HG02642 (cell line): ENCODE measurements at regions not wholly inside any gene's neighbourhood (a gene's known extent, or its start where the extent isn't known, plus 50 kb on each side); places are given as distances from the start of the nearest gene placed in this dataset.
"Not testable (repeated sequence)": the region's sequence is repeated elsewhere in the genome, so short reads cannot be mapped to it uniquely, and the experiment has no call there.

Source experiments
- ATAC-seq: cut with Tn5 transposase; IDR thresholded peaks from one replicate; pipeline ENCODE4 v1.9.1; 2021; ENCODE audit warnings: mild to moderate bottlenecking; ENCODE audit not compliant: unreplicated experiment, poor library complexity

- no peak for ATAC-seq
These were observed 1361.8 kb upstream of the ALCAM start for GRCh38 chr3:104004956-104005355.

- ATAC-seq: no peak
These were observed 1360.9 kb upstream of the ALCAM start for GRCh38 chr3:104005815-104006214.

- ATAC-seq: no peak
These were observed 1348.2 kb upstream of the ALCAM start for GRCh38 chr3:104018541-104018940.

- ATAC-seq: no peak
These were observed 1335.1 kb upstream of the ALCAM start for GRCh38 chr3:104031598-104031997.

- no peak for ATAC-seq
These were observed 1334.4 kb upstream of the ALCAM start for GRCh38 chr3:104032283-104032682.

- no peak for ATAC-seq
These were observed 1325.8 kb upstream of the ALCAM start for GRCh38 chr3:104040896-104041295.

GRCh38 chr3:104043001-104043543, 1323.6 kb upstream of the ALCAM start:
- not testable (repeated sequence) for ATAC-seq

- ATAC-seq: no peak
These were observed 1322.7 kb upstream of the ALCAM start for GRCh38 chr3:104044002-104044401.

- ATAC-seq: no peak
These were observed 1300.1 kb upstream of the ALCAM start for GRCh38 chr3:104066658-104067057.

GRCh38 chr3:104069114-104069513, 1297.6 kb upstream of the ALCAM start:
- ATAC-seq: no peak

- ATAC-seq: no peak
These were observed 1295.8 kb upstream of the ALCAM start for GRCh38 chr3:104070906-104071305.

- no peak for ATAC-seq
These were observed 1286.6 kb upstream of the ALCAM start for GRCh38 chr3:104080088-104080626.

- ATAC-seq: no peak
These were observed 1278.0 kb upstream of the ALCAM start for GRCh38 chr3:104088738-104089137.

- ATAC-seq: not testable (repeated sequence)
These were observed 1276.7 kb upstream of the ALCAM start for GRCh38 chr3:104089987-104090386.

- no peak for ATAC-seq
These were observed 1265.0 kb upstream of the ALCAM start for GRCh38 chr3:104101736-104102135.

GRCh38 chr3:104102386-104102785, 1264.3 kb upstream of the ALCAM start:
- peak; percentile 95 for ATAC-seq

- no peak for ATAC-seq
These were observed 1260.4 kb upstream of the ALCAM start for GRCh38 chr3:104106276-104106675.

- ATAC-seq: no peak
These were observed 1258.2 kb upstream of the ALCAM start for GRCh38 chr3:104108522-104108921.

- no peak for ATAC-seq
These were observed 1240.2 kb upstream of the ALCAM start for GRCh38 chr3:104126463-104126862.

- ATAC-seq: no peak
These were observed 1239.7 kb upstream of the ALCAM start for GRCh38 chr3:104126864-104127553.

- ATAC-seq: no peak
These were observed 1238.9 kb upstream of the ALCAM start for GRCh38 chr3:104127830-104128229.
